Tibial nerve (tissue), 4 donors: ENCODE measurements at regions not wholly inside any gene's neighbourhood (a gene's known extent, or its start where the extent isn't known, plus 50 kb on each side); places are given as distances from the start of the nearest gene placed in this dataset.

ENCODE experiments used
- EP300 ChIP-seq, 2 donors: sonication (generic); formaldehyde crosslinking; IDR thresholded peaks; one replicate each; pipeline ENCODE4 v1.6.1; 2017; ENCODE audit warnings: antibody characterized with exemption in 2 of 2, mild to moderate bottlenecking in 1 of 2
- POLR2A ChIP-seq, 2 donors: fragments of 450-650 bp; IDR thresholded peaks; one replicate each; pipeline ENCODE4 v1.6.1; 2017; ENCODE audit warnings: antibody characterized with exemption in 2 of 2, mild to moderate bottlenecking in 2 of 2, moderate library complexity in 2 of 2
- TF ChIP-seq, protein P1 (sequence below), 5 experiments: fragments of 200-600 bp in 3 of 5; fragments of 450-650 bp in 2 of 5; sonication (generic) in 3 of 5; IDR thresholded peaks; one replicate each; pipeline ENCODE4 v1.5.1; 2016 to 2019; ENCODE audit warnings: antibody characterized with exemption in 5 of 5, mild to moderate bottlenecking in 3 of 5, moderate library complexity in 2 of 5

DNA sequence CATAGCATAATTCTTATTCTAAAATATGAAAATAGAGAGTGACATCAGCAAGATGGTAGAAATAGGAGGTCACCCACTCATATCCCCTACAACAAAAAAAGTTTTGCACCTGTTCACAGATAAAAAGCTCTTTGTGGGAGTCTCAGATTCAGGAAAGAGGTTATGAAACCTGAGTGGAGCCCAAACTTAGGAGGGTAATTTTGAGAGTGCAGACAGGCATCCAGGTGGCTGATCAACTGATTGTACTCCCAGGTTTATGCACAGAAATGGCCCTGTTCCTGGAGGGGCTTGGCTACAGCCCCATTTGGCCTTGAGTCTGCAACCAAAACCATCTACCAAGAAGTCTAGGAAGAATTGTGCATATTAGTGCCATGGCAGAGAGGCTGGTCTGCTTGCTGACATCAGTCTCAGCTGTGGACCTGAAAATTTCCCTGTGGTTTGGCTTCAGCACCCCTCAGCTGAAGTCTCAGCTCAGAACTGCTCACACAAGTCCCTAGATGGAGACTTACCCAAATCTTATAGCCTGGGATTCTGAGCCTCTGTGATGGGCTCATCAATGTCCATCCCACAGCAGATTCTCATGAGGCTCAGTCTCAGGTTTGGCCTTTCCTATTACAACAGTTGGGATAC lies 291.6 kb downstream of the IL20RB start:
- TF ChIP-seq, protein P1, sequence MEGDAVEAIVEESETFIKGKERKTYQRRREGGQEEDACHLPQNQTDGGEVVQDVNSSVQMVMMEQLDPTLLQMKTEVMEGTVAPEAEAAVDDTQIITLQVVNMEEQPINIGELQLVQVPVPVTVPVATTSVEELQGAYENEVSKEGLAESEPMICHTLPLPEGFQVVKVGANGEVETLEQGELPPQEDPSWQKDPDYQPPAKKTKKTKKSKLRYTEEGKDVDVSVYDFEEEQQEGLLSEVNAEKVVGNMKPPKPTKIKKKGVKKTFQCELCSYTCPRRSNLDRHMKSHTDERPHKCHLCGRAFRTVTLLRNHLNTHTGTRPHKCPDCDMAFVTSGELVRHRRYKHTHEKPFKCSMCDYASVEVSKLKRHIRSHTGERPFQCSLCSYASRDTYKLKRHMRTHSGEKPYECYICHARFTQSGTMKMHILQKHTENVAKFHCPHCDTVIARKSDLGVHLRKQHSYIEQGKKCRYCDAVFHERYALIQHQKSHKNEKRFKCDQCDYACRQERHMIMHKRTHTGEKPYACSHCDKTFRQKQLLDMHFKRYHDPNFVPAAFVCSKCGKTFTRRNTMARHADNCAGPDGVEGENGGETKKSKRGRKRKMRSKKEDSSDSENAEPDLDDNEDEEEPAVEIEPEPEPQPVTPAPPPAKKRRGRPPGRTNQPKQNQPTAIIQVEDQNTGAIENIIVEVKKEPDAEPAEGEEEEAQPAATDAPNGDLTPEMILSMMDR (IDR thresholded peaks at IDR 0.05) = no peak
- TF ChIP-seq EP300 (IDR thresholded peaks at IDR 0.05) (no peak), POLR2A (IDR thresholded peaks at IDR 0.05) (no peak)
